Left renal pelvis (tissue), 4 donors: ENCODE measurements at regions not wholly inside any gene's neighbourhood (a gene's known extent, or its start where the extent isn't known, plus 50 kb on each side); places are given as distances from the start of the nearest gene placed in this dataset.
A peak's percentile ranks its signal among the peaks of the same experiment; 100 is the strongest.
"Not testable (repeated sequence)": the region's sequence is repeated elsewhere in the genome, so short reads cannot be mapped to it uniquely, and the experiment has no call there.

ENCODE experiments used
- DNase-seq, 4 donors: peaks; one replicate each; pipeline ENCODE4 v3.0.0-alpha.2; 2013; ENCODE audit warnings: low read depth in 4 of 4, low spot score in 3 of 4

DNA sequence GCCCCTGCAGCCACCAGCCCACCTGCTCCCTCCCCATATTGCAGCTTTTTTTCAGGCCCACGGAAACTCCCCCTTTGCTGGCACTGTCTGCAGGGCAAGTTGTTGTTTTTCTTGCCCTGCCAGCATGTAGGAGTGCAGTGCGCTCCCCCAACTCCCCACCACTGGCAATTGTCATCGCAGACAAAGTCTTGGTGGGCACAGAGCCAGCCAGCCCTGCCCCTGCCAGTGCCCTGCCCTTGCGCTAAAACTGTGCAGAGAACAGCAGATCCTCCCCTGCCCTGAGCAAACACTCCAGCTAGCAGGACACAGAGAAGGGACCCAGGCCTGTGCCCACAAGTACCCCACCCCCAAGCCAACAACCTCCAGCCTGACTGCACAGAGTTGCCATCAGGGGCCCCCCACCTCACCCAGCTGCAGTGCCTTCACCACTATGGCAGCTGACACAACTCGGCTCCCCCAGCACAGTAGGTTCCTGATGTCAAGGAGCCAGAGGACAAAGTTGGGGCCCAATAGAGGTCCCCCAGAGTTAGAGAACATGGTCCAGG, 158.1 kb upstream of the ARHGAP42 start:
- DNase-seq: no peak

DNA sequence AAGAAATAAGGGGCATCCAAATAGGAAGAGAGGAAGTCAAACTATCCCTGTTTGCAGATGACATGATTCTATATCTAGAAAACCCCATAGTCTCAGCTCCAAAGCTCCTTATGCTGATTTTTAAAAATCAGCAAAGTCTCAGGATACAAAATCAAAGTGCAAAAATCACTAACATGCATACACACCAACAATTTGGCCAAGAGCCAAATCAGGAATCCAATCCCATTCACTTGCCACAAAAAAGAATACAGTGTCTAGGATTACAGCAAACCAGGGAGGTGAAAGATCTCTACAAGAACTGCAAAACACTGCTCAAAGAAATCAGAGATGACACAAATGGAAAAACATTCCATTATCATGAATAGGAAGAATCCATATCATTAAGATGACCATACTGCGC, 155.8 kb upstream of the ARHGAP42 start:
- not testable (repeated sequence) for DNase-seq

DNA sequence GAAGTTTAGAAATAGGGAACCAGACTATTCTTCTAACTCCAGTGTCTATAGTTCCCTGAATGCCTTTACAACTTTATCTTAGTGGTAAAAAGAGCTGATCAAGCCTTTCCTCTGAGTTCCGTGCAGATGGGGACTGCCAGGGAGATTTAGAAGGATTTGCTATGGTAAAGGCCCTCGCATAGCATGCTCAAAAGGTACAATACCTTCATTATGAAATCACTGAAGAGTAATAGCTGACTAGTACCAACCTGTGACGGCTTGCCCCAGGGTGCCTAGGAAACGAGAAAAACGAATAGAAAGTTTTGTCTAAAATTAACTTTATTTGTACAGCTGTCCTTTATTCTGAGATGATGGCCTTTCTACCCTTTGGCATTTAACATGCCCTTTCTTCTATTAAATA, 150.1 kb upstream of the ARHGAP42 start:
- DNase-seq: no peak

DNA sequence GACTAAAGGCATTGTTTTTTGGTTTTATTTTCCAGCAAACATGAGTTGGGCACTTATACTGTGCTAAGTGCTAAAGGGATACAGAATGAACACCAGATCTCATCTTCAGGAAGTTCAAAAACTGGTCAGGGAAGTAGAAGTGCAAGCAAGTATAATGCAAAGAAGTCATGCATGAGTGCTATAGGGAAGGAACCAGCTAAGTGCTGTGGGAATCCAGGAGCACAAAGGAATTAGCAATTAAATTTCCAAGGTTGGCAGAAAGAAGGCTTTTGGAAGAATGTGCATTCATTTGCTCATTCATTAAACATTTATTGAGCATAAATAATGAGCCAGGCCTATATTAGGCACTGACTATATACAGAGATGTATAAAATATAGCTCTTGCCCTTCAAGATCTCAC, 143.7 kb upstream of the ARHGAP42 start:
- no peak for DNase-seq

DNA sequence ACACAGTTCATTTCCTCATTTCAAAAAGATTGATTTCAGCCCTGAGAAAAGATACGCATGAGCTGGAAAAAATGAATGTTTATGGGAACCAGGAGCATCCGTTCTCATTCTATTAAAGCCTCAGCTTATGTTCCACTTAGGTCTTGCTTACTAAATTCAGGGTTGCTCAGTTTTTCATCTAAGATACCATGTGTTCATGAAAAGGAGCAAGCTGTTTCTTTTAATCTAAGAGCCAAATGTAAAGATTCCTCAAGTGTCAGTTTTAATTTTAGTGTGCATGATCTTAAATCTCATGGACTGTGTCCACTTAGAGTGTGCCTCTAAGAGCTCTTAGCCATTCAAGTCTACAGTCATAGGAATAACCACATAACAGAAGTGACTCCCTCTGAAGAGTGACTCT, 141.5 kb upstream of the ARHGAP42 start:
- no peak for DNase-seq

DNA sequence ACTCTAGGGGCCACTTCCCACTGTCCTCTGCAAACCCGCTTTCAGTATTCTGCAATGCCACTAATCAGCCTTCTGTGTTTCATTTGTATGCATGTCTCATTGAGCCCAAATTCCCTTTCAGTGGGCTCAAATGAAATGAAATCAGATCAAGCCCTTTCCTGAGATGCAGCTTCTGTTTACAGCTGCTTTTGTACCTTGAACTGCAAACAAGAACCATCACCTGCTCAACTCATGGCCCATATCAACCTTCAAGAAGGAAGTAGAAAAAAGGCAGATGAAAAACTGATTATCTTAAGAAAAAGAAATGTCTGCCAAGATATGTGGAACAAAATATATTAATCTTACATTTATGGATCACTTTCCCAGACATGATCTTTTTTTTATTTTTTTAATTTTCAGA, 141.1 kb upstream of the ARHGAP42 start:
- DNase-seq: no peak

DNA sequence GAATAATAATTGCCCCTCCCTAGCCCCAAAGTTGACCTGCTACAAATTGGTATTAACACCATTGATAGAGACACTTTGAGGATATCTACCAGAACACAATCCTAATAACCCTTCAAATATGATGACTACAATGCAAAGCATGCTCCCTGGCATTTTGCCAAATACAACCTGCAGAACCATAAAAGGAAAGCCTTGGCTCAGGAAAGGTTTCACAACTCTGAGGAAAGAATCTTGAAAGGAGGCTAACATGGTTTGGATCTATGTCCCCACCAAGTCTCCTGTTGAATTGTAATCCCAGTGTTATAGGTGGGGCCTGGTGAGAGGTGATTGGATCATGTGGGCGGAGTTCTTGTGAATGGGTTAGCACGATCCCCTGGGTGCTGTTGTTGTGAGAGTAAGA, 140.4 kb upstream of the ARHGAP42 start:
- DNase-seq: no peak

DNA sequence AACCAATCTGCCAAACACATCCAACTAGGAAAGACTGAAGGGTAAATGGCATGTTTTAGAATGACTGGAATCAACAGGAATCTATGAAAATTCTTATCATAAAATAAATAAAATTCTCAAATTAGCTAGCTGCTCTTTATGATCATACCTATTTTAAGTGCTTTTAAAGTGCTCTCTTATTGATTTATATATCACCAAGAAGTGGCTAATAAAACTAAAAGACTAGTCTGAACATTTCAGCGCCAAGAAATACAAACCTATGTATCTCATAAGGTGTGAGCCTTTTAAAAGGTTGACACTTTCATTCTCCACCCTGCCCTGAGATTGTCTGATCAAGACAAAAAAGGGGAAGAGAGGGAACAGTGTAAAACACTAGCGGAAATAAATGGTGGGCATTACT, 136.8 kb upstream of the ARHGAP42 start:
- DNase-seq: no peak

DNA sequence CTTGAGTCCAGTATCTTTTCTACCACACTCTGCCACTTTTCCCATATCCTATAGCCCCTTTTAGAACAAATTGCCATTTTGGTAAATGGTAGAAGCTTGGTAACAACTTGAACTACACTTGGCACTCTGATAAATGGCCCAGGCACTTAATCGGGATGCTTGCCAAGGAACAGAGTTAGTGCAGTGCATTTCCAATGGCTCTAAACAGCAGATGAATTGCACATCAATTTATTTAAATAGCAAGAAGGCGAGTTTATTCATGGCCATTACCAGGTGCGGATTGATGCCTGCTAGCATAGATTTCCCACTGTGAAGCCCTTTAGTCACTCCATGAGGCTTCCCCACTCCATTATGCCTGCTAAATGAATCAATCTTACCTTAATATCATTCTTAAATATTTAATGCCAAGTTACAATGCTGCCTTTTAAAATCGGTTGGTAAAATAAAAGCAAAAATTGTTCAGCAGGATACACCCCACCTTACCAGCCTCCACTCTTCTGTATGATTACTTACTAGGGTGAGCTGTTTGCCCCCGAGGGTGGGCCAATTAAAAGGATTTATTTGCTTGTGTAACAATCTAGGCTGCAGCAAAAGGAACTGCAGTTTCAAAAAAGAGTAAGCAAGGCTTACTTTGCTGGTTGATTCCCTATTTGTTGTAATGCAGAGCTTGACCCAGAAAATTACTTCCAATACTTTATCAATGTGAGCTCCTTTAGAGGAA, 136.0 kb upstream of the ARHGAP42 start:
- no peak for DNase-seq

DNA sequence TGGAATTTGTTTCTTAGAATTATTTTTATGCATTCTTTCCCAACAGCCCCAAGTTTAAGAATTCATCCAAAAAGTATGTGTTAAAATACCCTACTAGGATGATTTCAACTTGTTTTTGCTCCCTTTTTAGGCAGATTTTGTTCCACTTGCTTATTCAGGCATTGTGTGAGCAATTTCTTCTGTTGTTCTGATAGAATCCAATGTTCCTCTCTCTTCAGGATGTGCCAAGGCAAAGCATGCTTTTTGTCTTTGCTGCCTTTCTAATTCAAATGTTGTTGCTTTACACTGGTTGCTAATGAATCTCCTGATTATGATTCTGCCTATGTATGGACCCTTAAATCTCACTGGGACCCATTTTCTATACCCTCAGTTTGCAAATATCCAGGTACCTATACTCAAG, 131.2 kb upstream of the ARHGAP42 start:
- no peak for DNase-seq

DNA sequence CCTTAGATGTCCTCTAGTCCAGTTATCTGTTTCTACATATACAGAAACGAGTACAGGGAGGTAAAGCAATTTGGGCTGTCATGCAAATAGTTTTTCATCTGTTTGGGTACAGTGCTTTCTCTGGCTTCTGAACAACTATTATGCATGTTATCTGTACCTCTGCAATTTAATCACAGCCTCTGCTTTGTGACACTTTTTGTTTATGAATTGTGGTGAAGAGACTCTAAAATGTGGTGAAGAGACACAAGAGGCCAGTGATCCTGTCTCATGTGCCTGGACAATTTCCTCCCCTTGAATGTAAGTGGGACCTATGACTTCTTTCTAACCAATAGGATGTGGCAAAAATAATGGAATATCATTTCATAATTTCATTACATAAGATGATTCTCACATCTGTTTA, 130.3 kb upstream of the ARHGAP42 start:
- no peak for DNase-seq

DNA sequence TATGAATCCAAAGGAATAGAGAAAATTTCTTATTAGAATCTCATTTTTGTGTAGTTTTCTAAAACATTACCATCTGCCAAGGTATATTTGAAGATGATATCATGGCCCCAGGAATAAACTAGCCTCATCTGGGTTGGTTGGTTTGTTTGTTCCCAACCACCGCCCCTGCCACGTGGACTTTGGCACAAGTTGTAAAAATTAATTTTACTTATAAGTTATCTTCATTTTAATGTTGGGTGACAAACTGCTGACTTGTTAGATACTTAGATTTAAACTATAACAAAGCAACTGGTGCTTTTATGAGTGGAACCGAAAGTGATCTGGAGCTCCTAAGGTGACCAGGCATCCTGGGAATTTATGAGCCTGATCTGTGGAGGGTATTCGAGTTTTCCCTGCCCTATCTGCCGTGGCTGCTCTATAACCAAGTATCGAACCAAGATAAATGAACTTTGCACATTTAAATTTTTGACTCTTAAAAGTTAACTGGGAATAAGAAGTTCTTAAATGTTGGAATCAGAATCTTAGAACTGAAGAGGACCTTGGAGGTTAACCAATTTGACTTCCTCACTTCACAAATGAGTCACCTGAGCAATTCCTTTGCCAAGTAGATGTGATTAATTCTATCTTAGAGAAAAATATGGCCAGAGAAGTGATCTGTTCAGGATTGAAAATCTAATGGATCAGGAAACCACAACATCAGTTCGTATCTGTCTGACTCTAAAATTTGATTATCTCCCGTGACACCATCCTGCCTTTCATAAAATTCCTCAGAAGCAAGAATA, 129.1 kb upstream of the ARHGAP42 start:
- no peak for DNase-seq

DNA sequence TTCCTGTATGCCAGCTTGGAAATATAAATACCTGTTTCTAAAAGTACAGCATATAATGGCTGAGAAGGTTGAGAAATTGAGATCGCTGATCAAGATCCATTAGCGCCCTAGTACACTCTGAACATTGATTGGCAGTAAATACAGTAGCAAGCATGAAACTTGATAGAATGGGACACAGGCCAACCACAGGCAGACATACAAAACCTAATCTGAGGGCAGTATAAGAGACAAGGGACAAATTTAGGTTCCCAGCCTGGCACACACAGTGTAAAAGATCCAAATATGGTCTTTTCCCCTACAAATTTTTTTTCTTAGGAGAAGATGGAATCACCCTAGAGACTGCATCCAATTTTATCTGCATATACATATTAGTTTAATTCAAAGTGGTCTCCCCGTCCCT, 126.5 kb upstream of the ARHGAP42 start:
- DNase-seq: no peak

DNA sequence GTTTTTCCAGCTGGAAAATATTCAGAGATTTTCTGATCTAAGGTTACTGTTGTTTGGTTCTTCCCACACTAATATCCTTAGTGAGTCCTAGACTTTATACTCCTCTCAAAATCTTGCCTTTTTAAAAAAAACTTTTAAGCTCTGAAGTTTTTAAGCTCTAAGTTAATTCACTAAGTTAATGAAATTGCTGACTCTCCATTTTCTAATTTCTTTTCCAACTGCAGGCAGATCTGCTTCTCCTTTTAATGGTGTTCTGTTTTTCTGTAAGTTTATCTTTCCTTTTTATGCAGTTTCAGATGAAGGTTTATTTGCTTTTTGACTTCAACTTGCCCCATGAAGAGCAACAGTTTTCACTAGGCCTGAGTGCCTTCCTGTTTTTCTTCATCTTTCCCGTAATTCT, 125.8 kb upstream of the ARHGAP42 start:
- DNase-seq: no peak

DNA sequence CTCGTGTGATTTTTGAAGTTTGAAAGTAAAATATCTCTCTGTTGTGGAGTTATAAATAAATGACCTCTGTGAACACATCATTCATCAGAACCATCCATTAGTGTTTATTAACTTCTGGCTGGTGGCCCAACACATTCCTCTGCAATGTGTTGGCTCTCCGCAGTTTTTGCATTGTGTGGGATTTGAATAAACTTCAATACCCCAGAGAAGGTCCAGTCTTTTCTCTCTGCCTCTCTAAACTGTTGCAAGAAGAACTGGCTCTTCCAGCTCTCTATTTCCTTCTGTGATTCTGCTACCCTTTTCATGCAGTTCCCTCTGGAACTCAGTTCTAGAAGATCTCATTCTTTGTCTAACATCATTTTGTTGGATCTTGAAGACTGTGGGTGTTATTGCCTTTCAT, 125.0 kb upstream of the ARHGAP42 start:
- no peak for DNase-seq

DNA sequence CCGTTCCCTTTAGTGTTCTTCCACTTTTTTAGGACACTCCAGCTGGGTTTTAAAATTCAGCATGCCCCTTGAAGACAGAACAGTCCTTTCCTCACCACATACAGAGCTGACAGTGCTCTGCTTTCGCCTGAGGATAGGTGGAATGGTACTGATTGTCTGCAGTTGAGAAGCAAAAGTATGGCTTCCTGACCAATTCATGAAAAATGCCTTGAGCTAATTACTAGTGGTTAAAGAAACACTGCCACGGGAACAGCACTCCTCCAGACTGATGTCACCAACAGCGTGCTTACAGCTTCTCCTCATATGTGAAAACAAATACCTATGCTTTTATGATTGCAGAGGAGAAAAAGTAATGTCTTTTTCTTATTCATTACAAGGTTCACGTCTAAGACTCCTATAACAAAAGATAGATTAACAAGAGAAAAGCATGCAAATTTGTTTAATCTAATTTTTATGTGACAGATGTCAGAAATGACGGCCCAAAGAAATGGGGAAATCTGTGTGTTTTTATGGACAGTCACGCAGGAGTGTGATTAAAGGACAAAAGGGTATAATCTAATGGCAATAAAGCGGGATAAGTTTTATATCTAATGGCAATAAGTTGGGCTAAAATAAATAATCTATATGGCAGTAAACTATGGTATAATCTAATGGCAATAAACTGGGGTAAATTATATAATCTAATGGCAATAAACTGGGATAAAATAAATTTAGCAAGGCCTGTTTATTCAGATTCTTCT, 123.4 kb upstream of the ARHGAP42 start:
- DNase-seq: no peak

DNA sequence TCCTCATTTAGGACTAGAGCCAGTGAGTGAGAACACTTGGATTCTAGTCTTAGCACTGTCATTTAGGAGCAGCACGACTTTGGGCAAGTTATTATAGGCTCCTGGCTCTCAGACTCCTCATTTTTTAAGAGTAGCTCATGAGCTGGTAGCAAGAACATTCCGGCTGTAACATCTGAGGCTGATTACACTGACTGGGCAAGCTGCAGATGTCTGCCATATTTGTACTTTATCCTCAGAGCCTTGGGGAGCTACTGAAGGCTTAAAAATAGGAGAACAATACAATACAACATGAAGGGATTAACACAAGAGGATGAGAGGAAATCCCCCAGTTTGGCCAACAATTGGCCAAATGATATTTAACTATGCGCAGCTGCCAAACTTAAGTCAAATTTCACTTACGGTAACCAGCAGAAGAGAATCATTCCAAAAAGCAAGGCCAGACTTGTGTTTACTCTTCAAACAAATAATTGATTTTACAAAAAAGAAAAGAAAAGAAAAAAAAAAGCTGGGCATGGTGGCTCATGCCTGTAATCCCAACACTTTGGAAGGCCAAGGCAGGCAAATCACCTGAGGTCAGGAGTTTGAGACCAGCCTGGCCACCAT, 113.1 kb upstream of the ARHGAP42 start:
- no peak for DNase-seq

DNA sequence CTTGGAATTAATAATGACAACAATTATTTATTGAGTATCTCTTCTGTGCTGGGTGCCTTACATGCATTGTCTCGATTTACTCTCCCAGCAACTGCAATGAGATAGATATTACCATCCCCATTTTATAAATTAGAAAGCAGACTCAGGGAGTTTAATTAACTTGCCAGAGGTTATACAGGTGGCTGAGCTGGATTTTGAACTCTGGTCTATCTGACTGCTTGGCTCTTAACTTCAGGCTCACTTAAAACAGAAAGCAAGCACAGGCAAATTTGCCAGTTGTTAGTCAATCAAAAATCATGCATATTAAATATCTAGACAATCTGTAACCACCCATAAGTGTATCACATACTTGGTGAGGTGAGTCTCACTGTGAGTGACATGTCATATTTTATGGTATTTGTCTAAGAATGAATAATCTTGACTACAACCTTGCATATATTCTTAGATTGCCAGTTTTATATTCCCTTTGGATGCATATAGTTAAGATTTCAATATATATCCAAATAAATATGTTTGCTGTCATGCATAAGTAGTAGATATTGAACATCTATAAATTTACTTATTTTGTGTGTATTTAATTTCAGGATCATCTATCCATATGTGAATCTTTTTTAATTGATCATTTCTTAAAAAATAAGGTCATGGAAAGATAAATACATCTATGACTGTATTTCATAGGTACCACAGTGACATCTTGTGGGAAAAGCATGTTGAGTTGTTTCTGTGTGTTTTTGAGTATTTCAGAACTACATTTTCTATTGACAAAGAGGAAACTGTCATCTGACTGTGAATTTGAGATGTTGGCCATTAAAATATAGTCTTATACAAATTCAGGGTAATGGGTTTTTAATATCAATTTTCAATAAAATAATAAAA, 112.0 kb upstream of the ARHGAP42 start:
- DNase-seq: no peak

DNA sequence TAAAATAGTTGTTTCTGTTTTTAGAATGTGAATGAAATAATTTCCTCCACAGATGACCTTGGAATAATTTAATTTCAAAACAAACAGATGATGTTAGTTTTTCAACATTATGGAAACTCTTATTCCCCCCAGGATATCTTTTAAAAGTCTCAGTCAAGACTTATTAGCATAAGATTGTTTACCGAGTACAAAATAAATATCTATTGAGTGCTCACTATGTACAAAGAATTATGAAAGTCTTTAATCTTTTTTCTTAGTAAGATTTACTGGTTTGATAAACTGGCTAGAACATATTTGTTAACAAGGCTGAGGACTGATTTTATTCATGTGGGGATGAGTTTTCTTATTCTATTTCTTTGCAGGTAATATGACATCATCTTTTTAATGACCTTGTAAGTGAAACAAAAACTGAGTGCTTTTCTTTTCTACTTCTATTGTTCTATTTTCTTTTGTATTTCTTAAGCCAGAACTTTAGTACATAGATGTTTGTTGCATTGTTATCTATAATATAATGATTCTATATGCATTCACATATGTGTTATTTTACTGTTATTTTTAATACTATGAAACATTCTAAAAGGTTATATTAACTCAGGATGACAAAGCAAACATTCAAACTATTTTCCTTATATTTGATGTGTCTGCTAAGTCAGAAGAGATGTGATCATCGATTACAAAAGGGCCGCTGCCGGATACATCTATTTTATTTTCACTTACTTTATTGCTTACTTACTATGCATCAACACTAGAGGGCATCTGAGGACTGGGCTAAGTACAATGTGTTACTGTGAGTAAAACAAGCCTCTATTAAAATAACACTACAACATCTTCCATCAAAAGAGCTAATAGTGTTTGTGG, 111.0 kb upstream of the ARHGAP42 start:
- DNase-seq: peak in 1 of 4 donors; percentile 24
